ENCODE measurements at regions not wholly inside any gene's neighbourhood (a gene's known extent, or its start where the extent isn't known, plus 50 kb on each side); places are given as distances from the start of the nearest gene placed in this dataset.

GRCh38 chr6:73901986-73902385 lies 206.0 kb downstream of the CD109 start:
- no peak for TF ChIP-seq CTCF (IDR thresholded peaks at IDR 0.05)
- no peak overlapping the region for H3K4me3 ChIP-seq
- no peaks in the 10 kb centered on the region for H3K4me1 ChIP-seq
- no peaks in the 10 kb centered on the region for H3K36me3 ChIP-seq
- peaks cover 0 to 34% of the 10 kb centered on the region in 2 donors for H3K9me3 ChIP-seq
- H3K27me3 ChIP-seq, result no peaks in the 10 kb centered on the region
- no peak overlapping the region for H3K27ac ChIP-seq
- DNase-seq (ENCODE audit: low spot score), result no peak

- no peak for DNase-seq (ENCODE audit: low spot score)
- Histone ChIP-seq H3K36me3 (no peaks in the 10 kb centered on the region), H3K4me3 (no peak overlapping the region), H3K27me3 (no peaks in the 10 kb centered on the region), H3K4me1 (no peaks in the 10 kb centered on the region), H3K9me3 (peaks cover 0 to 34% of the 10 kb centered on the region in 2 donors), H3K27ac (no peak overlapping the region)
- TF ChIP-seq CTCF (IDR thresholded peaks at IDR 0.05), result no peak
Measured at GRCh38 chr6:73901311-73901710, 205.3 kb downstream of the CD109 start.

GRCh38 chr6:73898599-73898998 lies 202.6 kb downstream of the CD109 start:
- Histone ChIP-seq H3K4me3 (no peak overlapping the region), H3K4me1 (no peaks in the 10 kb centered on the region), H3K9me3 (peaks cover 0 to 24% of the 10 kb centered on the region in 2 donors), H3K27ac (no peak overlapping the region), H3K36me3 (no peaks in the 10 kb centered on the region), H3K27me3 (no peaks in the 10 kb centered on the region)
- DNase-seq (ENCODE audit: low spot score), result no peak
- no peak for TF ChIP-seq CTCF (IDR thresholded peaks at IDR 0.05)

GRCh38 chr6:73893696-73894095 lies 197.7 kb downstream of the CD109 start:
- Histone ChIP-seq H3K27ac (no peak overlapping the region), H3K27me3 (no peaks in the 10 kb centered on the region), H3K4me3 (no peak overlapping the region), H3K9me3 (no peaks in the 10 kb centered on the region), H3K4me1 (no peaks in the 10 kb centered on the region), H3K36me3 (no peaks in the 10 kb centered on the region)
- no peak for TF ChIP-seq CTCF (IDR thresholded peaks at IDR 0.05)
- DNase-seq (ENCODE audit: low spot score), result no peak

- no peak overlapping the region for H3K4me3 ChIP-seq
- H3K9me3 ChIP-seq, result no peaks in the 10 kb centered on the region
- no peaks in the 10 kb centered on the region for H3K4me1 ChIP-seq
- H3K27ac ChIP-seq, result no peak overlapping the region
- no peak for TF ChIP-seq CTCF (IDR thresholded peaks at IDR 0.05)
- no peaks in the 10 kb centered on the region for H3K27me3 ChIP-seq
- DNase-seq (ENCODE audit: low spot score), result no peak
- no peaks in the 10 kb centered on the region for H3K36me3 ChIP-seq
Measured at GRCh38 chr6:73888050-73888449, 192.0 kb downstream of the CD109 start.

GRCh38 chr6:73885393-73885792 lies 189.4 kb downstream of the CD109 start:
- Histone ChIP-seq H3K27me3 (no peaks in the 10 kb centered on the region), H3K4me1 (no peaks in the 10 kb centered on the region), H3K9me3 (no peaks in the 10 kb centered on the region), H3K4me3 (no peak overlapping the region), H3K27ac (no peak overlapping the region), H3K36me3 (no peaks in the 10 kb centered on the region)
- DNase-seq (ENCODE audit: low spot score), result no peak
- TF ChIP-seq CTCF (IDR thresholded peaks at IDR 0.05), result no peak
